ES-I3 (cell line): ENCODE measurements at regions not wholly inside any gene's neighbourhood (a gene's known extent, or its start where the extent isn't known, plus 50 kb on each side); places are given as distances from the start of the nearest gene placed in this dataset.

Experiments
- H3K36me3 ChIP-seq: 2 replicates; pipeline ENCODE4 v1.6.1; 2013; ENCODE audit warnings: mild to moderate bottlenecking, low read length, control low read depth, moderate library complexity; ENCODE audit not compliant: insufficient read depth
- H3K4me1 ChIP-seq: 2 replicates; pipeline ENCODE4 v1.6.1; 2013; ENCODE audit warnings: mild to moderate bottlenecking, control low read depth, low read length; ENCODE audit not compliant: insufficient read depth
- H3K9ac ChIP-seq: 2 replicates; pipeline ENCODE4 v1.6.1; 2013; ENCODE audit warnings: low read depth, mild to moderate bottlenecking, low read length, moderate library complexity
- H3K9me3 ChIP-seq: 2 replicates; pipeline ENCODE4 v1.6.1; 2013; ENCODE audit warnings: mild to moderate bottlenecking, low read length, moderate library complexity; ENCODE audit not compliant: control insufficient read depth, insufficient read depth

DNA sequence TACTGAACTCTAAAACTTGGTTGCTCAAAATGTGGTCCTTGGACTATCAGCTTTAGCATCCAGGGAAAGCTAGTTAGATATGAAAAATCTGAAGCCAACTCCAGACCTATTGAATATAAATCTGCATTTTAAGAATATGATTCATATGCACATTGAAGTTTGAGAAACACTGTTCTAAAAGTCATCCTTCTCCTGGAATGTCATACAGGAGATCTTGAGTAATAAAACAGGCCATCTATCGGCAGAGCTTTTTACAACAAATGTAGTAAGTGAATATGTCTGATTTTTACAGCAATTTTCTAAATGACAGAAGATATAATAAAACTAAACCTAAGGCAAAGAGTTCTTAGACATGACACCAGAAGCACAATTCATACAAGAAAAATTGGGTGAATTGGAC, 140.4 kb downstream of the PMP22 start:
- Histone ChIP-seq H3K4me1 (no peaks in the 10 kb centered on the region), H3K36me3 (no peaks in the 10 kb centered on the region), H3K9me3 (no peaks in the 10 kb centered on the region), H3K9ac (no peak overlapping the region)

DNA sequence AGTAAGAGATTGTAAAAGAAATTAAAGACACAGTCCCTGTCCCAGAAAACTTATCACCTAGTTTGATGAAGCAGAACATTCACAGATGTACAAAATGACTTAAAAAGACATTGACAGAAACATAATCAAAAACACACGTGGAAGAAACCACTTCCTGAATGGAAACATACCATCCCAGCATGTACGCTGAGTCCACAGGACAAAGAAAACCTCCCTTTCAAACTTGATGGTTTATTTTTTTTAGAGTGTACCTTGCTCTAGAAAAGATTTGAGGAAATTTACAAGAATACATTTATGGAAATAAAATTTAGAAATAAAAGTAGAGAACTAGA, 140.9 kb downstream of the PMP22 start:
- no peak overlapping the region for H3K9ac ChIP-seq
- no peaks in the 10 kb centered on the region for H3K4me1 ChIP-seq
- H3K9me3 ChIP-seq = no peaks in the 10 kb centered on the region
- no peaks in the 10 kb centered on the region for H3K36me3 ChIP-seq

- no peaks in the 10 kb centered on the region for H3K36me3 ChIP-seq
- H3K9me3 ChIP-seq = no peaks in the 10 kb centered on the region
- no peak overlapping the region for H3K9ac ChIP-seq
- H3K4me1 ChIP-seq = no peaks in the 10 kb centered on the region
Measured at GRCh38 chr17:15123593-15124263, 141.4 kb downstream of the PMP22 start.

DNA sequence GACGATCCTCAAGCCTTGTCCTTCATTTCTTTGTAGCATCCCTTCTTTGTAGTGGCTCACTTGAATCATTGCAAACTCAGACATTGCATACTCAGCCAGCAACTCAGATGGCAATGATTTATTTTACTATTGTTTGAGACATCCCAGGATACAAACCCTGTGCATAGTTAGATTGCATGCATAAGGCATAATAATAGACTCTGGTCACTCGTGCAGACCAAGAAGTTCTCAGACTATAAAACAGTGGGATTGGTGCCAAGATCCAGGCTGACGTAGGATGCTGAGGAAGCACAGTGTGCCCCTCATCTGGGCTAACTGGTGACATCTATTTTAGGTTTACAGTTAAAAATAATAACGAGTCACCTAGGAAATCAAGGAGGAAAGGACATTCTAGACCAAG, 142.3 kb downstream of the PMP22 start:
- Histone ChIP-seq H3K36me3 (no peaks in the 10 kb centered on the region), H3K9me3 (no peaks in the 10 kb centered on the region), H3K9ac (no peak overlapping the region), H3K4me1 (no peaks in the 10 kb centered on the region)

GRCh38 chr17:15121426-15121825, 143.7 kb downstream of the PMP22 start:
- Histone ChIP-seq H3K36me3 (no peaks in the 10 kb centered on the region), H3K4me1 (no peaks in the 10 kb centered on the region)

DNA sequence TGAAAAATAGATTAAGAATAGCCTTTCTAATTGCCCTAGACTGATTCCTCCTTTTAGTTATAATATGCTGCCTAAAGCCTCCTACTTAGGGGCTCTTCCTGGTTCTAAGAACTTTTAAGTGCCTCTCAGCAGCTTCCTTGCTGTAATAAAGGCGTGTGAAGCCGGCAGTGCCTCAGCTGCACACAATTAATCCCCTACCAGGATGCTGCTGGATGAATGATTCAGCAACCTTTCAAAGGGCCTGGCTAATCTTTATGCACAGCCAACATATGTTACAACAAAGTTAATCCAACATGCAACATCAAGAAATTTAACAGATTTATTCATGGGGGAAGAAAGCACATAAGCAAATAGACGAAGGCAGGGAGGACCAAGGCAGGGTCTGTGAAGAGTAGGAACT, 145.2 kb downstream of the PMP22 start:
- no peak overlapping the region for H3K9ac ChIP-seq
- 0 out of 2 replicates have a peak, but pooled peaks cover 2% of the 10 kb centered on the region for H3K9me3 ChIP-seq
- H3K4me1 ChIP-seq = no peaks in the 10 kb centered on the region
- no peaks in the 10 kb centered on the region for H3K36me3 ChIP-seq

More at GRCh38 chr17:15121426-15121825, 143.7 kb downstream of the PMP22 start:
- no peak overlapping the region for H3K9ac ChIP-seq
- H3K9me3 ChIP-seq = no peaks in the 10 kb centered on the region

GRCh38 chr17:15117239-15117638, 147.9 kb downstream of the PMP22 start:
- Histone ChIP-seq H3K9me3 (0 out of 2 replicates have a peak, but pooled peaks cover 2% of the 10 kb centered on the region), H3K9ac (no peak overlapping the region), H3K36me3 (no peaks in the 10 kb centered on the region), H3K4me1 (peaks cover 6% of the 10 kb centered on the region; the same call in 1 of the 2 replicates)

GRCh38 chr17:15112846-15113617, 152.1 kb downstream of the PMP22 start:
- H3K36me3 ChIP-seq = no peaks in the 10 kb centered on the region
- 0 out of 2 replicates have a peak, but pooled peaks cover 2% of the 10 kb centered on the region for H3K9me3 ChIP-seq
- H3K9ac ChIP-seq = no peak overlapping the region
- H3K4me1 ChIP-seq = peaks cover 6% of the 10 kb centered on the region; the same call in 1 of the 2 replicates

GRCh38 chr17:15109608-15110007, 155.5 kb downstream of the PMP22 start:
- no peak overlapping the region for H3K9ac ChIP-seq
- no peaks in the 10 kb centered on the region for H3K9me3 ChIP-seq
- no peaks in the 10 kb centered on the region for H3K36me3 ChIP-seq
- peaks cover 13% of the 10 kb centered on the region for H3K4me1 ChIP-seq

DNA sequence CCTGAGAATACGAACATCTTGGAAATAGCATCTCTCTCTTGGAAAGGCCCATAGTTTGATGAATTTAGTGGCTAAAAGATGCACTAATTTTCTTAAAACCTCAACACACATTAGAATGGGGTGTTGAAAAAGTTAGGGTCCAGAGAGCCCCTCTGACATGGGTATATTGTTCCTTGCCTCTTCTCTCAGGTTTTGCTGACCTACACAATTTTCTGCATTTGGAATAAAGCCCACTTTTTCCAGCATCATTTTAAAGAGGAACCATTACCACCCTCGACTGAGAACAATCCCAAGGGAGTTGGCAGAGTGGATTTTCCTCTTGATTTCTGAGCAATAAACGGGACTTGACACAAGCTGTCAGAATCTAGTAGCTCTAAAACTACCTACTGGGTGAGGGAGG, 156.1 kb downstream of the PMP22 start:
- H3K9ac ChIP-seq = no peak overlapping the region
- peaks cover 13% of the 10 kb centered on the region for H3K4me1 ChIP-seq
- no peaks in the 10 kb centered on the region for H3K9me3 ChIP-seq
- no peaks in the 10 kb centered on the region for H3K36me3 ChIP-seq

GRCh38 chr17:15106540-15106939, 158.6 kb downstream of the PMP22 start:
- Histone ChIP-seq H3K4me1 (peaks cover 8% of the 10 kb centered on the region), H3K36me3 (no peaks in the 10 kb centered on the region), H3K9me3 (no peaks in the 10 kb centered on the region), H3K9ac (0 out of 2 replicates have a peak overlapping the region, but pooled peaks have one; percentile 4)

GRCh38 chr17:15103785-15104184, 161.3 kb downstream of the PMP22 start:
- H3K9ac ChIP-seq = no peak overlapping the region
- H3K4me1 ChIP-seq = peaks cover 11% of the 10 kb centered on the region
- H3K9me3 ChIP-seq = no peaks in the 10 kb centered on the region
- no peaks in the 10 kb centered on the region for H3K36me3 ChIP-seq

GRCh38 chr17:15101175-15101574, 164.0 kb downstream of the PMP22 start:
- peaks cover 3% of the 10 kb centered on the region; the same call in 1 of the 2 replicates for H3K4me1 ChIP-seq
- H3K9me3 ChIP-seq = no peaks in the 10 kb centered on the region
- no peak overlapping the region for H3K9ac ChIP-seq
- H3K36me3 ChIP-seq = no peaks in the 10 kb centered on the region

DNA sequence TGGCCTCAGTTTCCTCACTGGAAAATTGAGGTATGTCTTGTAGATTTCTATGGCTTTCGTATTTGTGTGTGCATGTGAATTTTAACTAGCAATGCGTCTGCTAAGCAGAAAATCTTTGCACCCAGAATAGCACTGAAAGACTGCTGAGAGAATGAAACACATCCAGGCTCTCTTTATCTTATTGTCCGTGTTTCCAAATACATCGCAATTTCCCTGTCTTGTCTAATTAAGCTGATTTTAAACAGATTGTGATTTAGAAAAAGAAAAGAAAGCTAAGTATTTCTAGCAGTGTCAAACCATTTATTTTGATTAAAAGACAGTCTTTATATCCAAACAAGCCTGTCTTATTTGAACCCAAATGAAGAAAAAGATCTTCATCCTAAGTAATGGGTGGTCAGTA, 168.6 kb downstream of the PMP22 start:
- H3K36me3 ChIP-seq = no peaks in the 10 kb centered on the region
- no peak overlapping the region for H3K9ac ChIP-seq
- H3K9me3 ChIP-seq = no peaks in the 10 kb centered on the region
- peaks cover 3% of the 10 kb centered on the region; the same call in 1 of the 2 replicates for H3K4me1 ChIP-seq

GRCh38 chr17:15095935-15096334, 169.2 kb downstream of the PMP22 start:
- no peak overlapping the region for H3K9ac ChIP-seq
- no peaks in the 10 kb centered on the region for H3K9me3 ChIP-seq
- H3K4me1 ChIP-seq = peaks cover 1% of the 10 kb centered on the region; the same call in 1 of the 2 replicates
- H3K36me3 ChIP-seq = no peaks in the 10 kb centered on the region
